GM18868 (cell line): ENCODE measurements at regions not wholly inside any gene's neighbourhood (a gene's known extent, or its start where the extent isn't known, plus 50 kb on each side); places are given as distances from the start of the nearest gene placed in this dataset.
"Not testable (repeated sequence)": the region's sequence is repeated elsewhere in the genome, so short reads cannot be mapped to it uniquely, and the experiment has no call there.

Experiments
- ATAC-seq: cut with Tn5 transposase; IDR thresholded peaks from one replicate; pipeline ENCODE4 v1.9.1; 2021; ENCODE audit warnings: mild to moderate bottlenecking, moderate library complexity; ENCODE audit not compliant: unreplicated experiment

GRCh38 chr1:41994195-41994894 is 75.6 kb upstream of the HIVEP3 start:
- ATAC-seq, result no peak

- no peak for ATAC-seq
These were observed 64.7 kb upstream of the HIVEP3 start for GRCh38 chr1:41983451-41983850.

- no peak for ATAC-seq
These were observed 63.1 kb upstream of the HIVEP3 start for GRCh38 chr1:41981796-41982195.

- ATAC-seq, result no peak
These were observed 62.3 kb upstream of the HIVEP3 start for GRCh38 chr1:41980827-41981653.

GRCh38 chr1:41978986-41979385 is 60.3 kb upstream of the HIVEP3 start:
- ATAC-seq, result no peak

GRCh38 chr1:41977326-41977725 is 58.6 kb upstream of the HIVEP3 start:
- no peak for ATAC-seq

GRCh38 chr1:41976671-41977070 is 57.9 kb upstream of the HIVEP3 start:
- no peak for ATAC-seq

GRCh38 chr1:41975850-41976569 is 57.3 kb upstream of the HIVEP3 start:
- no peak for ATAC-seq

- ATAC-seq, result no peak
These were observed 56.4 kb upstream of the HIVEP3 start for GRCh38 chr1:41975121-41975520.

- ATAC-seq, result not testable (repeated sequence)
These were observed 49.8 kb upstream of the HIVEP3 start for GRCh38 chr1:41968557-41968956.
